ENCODE measurements at regions not wholly inside any gene's neighbourhood (a gene's known extent, or its start where the extent isn't known, plus 50 kb on each side); places are given as distances from the start of the nearest gene placed in this dataset.

DNA sequence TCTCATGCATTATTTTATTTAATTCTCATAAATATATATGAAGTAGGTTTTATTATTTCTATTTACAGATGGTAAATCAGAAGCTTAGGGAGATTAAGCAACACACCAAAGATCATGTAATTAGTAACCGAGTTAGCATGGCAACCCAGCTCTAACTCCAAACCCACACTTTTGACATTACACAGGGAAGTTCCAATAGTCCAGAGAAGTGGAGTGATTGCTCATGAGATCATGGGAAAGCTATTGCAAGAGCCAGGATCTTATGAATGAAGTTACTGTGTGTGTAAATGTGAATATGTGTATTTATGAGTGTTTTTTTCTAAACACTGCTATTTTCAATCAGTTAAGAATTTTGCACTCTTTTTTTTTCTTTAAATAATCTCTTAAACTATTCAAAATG lies 225.8 kb upstream of the KIRREL3 start:
- no peak for TF ChIP-seq POLR2A (IDR thresholded peaks at IDR 0.05)
- TF ChIP-seq, protein P1, sequence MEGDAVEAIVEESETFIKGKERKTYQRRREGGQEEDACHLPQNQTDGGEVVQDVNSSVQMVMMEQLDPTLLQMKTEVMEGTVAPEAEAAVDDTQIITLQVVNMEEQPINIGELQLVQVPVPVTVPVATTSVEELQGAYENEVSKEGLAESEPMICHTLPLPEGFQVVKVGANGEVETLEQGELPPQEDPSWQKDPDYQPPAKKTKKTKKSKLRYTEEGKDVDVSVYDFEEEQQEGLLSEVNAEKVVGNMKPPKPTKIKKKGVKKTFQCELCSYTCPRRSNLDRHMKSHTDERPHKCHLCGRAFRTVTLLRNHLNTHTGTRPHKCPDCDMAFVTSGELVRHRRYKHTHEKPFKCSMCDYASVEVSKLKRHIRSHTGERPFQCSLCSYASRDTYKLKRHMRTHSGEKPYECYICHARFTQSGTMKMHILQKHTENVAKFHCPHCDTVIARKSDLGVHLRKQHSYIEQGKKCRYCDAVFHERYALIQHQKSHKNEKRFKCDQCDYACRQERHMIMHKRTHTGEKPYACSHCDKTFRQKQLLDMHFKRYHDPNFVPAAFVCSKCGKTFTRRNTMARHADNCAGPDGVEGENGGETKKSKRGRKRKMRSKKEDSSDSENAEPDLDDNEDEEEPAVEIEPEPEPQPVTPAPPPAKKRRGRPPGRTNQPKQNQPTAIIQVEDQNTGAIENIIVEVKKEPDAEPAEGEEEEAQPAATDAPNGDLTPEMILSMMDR (IDR thresholded peaks at IDR 0.05) = no peak

Measured in body of pancreas (tissue), 4 donors.